HG03060 (cell line): ENCODE measurements at regions not wholly inside any gene's neighbourhood (a gene's known extent, or its start where the extent isn't known, plus 50 kb on each side); places are given as distances from the start of the nearest gene placed in this dataset.

Source experiments
- ATAC-seq: cut with Tn5 transposase; IDR thresholded peaks from one replicate; pipeline ENCODE4 v1.9.1; 2021; ENCODE audit warnings: low read depth, moderate number of reproducible peaks; ENCODE audit not compliant: unreplicated experiment

DNA sequence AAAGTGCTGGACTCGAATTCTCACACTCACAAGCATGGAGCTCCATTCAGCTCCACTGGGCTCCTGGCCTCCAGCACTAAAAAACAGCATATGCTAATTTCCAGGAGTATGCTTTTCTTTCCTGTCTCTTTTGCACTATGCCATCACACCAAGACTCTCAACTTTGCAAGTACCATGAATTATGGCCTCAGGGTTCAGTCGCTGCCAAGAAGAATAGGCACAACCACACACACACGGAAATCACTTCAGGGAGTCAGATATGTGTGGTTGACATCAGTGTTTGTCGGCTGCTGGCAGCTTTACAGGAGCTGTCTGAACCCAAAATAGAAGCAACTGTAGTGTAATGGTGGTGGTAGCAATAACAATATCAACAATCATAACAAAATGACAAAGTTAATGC, 305.0 kb upstream of the SLCO3A1 start:
- no peak for ATAC-seq

DNA sequence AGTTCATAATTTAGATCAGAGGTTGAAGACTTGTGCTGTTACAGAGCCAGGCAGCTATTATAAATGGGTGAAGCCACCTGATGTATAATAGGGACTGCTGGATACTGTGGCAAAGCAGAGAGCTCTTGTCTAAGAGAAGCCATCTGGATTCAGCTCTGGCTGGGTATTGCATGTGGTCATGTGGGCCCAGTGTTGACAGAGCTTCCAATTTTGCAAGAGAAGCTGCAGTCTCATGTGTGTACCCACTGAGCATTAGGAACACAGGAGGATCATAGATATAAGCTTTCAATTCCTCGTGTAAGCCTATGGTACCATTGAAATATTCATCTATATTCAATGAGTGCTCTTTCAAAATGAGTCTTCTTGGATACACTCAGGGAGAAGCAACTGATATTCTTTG, 303.9 kb upstream of the SLCO3A1 start:
- ATAC-seq = no peak

DNA sequence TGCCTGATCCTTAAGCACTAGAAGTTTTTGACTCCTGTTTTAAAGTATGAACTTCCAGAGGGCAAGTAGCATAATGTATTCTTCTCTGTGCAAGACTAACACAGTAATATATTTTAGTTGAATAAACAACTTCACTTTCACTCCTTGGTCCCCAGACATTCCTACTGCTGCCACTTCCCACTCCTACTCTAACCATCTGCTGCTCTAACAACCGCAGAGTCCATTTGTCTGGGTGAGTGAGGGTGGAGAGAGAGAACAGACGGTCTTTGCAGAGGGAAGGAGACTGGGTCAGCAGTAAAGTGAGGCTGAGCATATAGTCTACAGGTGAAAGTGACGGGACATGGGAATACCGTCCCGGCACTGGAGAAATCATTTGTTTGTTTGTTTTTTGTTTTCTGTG, 301.0 kb upstream of the SLCO3A1 start:
- no peak for ATAC-seq

DNA sequence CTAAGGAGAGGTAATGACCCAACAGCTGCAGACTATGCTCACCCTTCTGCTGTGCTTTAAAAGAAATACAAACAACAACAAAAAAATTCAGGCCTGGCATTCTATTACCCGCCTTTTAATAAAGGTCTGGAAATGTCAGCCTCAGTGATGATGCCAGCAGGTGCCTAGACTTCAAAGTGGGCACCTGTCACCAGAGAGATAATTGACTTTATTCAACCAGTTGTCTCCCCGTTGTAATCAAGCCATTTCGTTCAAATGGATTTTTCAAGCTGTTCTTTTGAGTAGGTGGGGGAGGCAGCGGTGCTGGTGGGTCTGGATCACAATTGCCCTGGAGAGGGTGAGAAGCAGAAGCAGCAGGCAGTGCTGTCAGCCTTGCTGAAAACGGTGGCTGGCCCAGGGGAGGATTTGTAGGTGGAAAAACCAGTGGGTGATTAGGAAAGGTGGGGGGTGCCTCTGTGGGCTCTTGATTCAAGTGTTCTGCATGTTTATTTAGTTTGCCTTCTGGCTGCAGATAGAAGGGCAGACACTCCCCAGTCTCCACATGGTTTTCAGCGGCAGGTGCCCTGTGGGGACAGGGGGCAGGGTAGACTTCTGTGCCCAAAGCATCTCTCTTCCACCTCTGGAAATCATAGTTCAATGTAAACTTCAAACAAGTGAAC, 300.2 kb upstream of the SLCO3A1 start:
- ATAC-seq = no peak

DNA sequence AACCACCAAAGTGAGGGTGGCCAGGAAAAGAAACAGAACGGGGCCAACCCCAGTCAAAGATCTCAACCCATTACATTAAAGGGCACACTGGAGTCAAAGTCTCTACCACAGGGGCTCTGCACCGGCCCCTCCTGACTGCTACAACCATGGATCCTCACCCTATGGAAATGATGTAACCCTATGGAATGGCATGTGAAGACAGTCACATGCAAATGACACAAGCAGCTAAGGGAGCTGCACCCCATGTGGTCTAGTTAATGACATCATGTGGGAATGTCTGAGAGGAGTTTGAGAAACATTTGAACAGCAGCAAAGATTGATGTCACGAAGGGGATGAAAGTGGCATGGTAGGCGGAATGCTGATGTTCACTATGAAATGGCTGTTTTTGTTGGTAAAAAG, 298.2 kb upstream of the SLCO3A1 start:
- no peak for ATAC-seq

DNA sequence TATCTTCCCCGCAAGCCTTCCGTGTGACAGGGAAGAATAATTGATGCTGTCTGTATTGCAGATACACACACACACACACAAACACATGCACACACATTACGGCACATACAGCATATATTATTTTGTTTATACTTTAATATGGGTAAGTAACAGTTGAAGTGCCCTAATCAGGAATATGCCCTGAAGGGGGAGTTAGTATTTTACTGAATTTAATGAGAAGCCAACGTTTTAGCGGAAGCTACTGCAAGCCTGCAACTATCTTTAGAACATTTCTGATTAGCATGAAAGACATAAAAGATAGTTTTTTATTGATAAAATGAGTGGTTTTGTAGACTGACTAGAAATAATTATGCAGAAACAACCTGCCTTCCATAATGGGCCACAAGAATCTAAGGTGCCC, 296.6 kb upstream of the SLCO3A1 start:
- no peak for ATAC-seq

DNA sequence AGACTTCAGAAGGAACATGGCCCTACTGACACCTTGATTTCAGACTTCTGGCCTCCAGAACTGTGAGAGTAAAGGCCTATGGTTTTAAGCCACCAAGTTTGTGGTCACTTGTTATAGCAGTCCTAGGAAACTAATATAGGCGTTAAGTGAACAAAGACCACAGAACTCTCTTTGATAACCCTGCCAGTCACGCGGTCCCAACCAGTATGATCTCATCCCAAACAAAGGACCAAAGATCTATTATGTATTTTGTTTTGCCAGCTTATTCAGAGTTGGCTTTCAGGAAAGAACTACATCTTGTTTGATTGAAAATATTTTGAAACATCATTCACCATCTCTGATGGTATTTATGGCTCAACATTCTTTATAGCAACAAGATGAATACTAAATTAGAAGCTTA, 294.4 kb upstream of the SLCO3A1 start:
- ATAC-seq = no peak

DNA sequence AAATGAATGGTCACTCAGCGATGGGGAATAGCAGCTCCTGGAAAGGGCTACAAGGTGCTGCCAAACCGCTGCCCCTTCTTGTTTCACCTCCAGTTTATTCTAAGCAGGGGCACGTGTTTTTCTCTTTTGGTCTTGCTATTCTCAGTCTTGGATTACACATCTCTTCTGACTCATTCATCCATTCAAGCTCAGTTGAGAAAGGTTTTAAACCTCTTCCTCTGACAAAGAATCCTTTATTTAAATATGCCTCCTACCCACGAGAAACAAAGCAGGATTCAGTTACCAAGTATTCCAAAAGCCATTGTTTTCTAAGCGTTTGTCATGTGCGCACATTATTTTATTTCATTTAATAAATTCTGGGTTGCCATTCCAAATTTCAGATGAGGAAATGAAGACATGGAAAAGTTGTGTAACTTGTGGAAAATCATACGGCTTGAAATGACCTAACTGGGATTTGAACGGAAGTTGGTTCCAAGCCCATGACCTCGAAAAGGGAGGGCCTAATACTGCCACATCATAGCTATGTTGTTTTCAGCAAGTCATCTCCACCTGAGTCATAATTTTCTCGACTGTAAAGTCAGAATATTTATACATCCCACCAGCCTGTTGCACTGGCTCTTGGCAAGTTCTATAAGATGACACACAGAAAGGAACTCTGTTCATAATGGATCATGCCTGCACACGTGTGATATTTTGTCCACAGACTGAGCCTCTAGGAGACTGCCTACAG, 292.0 kb upstream of the SLCO3A1 start:
- ATAC-seq = no peak

DNA sequence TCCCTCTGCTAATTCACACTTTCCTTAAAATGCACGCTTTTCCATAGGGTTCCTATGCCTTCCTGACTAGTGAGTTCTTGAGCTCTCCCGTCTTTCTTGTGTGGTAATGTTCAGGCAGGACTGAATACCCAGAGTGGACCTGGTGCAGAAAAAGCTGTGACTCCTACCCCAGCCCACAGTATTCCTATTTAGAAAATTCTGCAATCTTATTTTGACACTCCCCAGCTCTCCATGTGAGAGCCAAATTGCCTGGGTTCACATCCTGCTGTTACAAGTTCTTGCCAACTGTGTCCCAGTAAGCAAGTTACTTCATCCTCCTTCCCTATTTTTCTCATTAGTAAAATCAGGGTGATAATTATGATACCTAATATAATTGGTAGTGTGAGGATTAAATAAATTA, 290.8 kb upstream of the SLCO3A1 start:
- ATAC-seq = no peak

DNA sequence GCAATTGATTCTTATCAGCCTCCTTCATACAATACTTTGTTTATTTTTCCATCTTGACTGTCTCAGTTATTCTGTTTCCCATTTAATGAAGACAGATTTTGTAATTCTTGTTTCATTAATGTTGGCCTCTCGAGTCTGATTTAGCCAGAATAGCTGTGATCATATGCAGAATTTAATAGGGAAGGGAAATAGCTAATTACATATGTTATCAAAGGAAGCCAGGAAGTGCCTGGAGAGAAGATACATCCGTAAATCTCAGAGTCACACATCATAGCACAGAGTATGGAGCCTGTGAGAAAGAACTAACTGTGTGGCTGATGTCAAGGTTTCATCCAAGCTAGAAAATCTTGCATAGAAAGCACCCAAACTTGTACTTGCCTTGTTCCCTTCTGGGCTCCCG, 288.9 kb upstream of the SLCO3A1 start:
- ATAC-seq = no peak

DNA sequence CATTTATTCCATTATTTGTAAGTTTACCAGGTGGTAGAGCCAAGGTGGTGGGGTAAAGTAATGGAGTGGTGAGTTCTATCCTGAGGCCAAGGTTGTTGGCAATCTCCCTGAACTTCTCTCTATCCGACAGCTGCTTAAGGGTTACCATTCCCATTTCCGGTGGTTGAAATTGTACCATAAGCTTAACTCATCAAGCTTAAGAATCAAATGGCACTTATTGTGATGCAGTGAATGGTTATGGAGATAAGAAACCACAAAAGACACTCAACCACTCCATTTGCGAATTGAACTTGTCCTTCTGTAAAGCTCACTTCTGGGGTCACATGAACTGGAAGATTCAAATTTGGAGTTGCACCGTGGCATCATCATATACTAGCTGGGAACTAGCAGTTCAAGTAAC, 287.4 kb upstream of the SLCO3A1 start:
- no peak for ATAC-seq

DNA sequence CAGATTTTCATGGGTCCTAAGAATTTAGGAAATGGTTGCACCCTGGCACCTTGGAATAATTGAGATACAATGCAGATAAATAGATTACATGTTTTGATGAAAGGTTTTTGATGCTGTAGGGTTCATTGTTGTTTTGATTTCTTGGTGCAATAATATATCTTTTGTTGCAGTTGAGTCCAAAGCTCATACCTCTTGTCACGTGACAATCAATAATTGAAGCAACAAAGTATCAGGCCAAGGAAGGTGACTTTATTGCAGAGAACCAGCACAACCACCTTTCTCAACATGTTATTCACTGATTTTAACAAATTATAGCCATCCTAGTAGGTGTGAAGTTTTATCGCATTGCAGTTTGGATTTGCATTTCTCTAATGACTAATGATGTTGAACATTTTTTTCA, 285.5 kb upstream of the SLCO3A1 start:
- no peak for ATAC-seq

DNA sequence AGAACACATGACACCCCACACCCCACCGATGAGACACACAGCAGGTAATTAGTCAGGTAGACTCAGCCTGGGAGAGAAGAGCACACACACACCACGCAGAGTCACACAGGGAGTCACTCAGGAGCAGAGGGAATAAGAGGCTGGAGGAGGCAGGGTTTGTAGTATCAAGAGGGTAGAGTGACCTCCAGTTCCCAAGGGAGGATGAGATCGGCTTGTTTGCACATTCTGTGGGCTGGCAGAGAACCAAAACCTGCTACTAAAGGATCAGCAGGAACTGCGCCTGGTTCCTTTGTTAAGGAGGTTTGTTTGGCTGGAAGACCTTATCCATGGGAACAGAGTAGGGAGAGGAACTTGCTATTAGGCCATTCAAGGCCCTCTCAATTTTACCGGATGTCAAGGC, 281.4 kb upstream of the SLCO3A1 start:
- no peak for ATAC-seq

DNA sequence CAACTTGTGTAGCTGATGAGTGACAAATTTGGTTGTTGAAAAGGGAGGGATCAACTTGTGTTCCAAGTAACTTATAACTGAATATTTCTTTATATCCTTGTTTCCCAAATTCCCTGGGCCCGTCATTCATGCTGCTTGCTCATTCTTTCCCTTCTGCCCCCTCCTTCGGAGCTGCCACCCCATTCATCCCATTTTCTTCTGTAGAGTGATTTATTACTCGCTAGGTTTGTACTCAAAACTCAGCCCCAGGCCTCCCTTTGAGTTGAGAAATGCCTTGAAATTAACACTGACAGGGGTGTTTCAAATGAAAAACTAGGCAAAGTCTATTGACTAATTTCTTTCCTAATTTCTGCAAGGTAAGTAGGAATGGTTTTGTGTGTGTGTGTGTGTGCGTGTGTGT, 277.4 kb upstream of the SLCO3A1 start:
- ATAC-seq = no peak

DNA sequence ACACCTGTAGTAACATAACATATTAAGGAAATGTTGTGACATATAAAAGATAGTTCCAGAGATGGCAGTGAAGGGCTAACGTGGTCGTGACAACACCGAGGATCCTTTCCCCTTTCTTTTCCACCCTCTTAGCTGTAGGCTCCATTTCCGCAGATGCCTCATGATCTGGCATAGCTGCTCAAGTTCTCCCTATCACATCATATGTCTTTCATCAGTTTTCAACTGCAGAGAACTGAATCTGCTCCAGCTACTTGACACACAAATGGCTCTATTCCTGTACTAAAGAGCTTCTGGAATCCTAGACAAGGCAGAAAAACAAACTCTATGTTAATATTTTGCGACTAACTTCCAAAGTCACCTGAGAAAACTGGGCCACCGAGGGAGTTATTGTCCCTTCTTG, 275.0 kb upstream of the SLCO3A1 start:
- ATAC-seq = no peak

DNA sequence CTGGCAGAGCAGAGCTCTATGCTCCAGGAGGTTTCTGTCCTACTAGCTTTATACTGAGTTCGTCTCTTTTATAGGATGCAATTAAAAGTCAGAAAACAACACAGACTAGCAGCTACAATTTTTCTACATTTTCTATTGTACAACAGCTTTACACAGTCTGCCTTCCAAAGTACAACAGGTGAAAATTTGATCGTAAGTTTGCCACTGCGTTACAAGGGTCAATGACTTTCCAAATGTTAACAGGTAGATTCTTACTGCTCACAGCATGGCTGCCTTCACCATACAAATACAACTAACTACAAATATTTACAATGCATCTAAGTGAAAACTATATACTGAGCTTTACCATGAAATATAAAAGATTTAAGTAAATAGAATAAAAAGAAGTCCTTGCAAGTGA, 268.6 kb upstream of the SLCO3A1 start:
- no peak for ATAC-seq

DNA sequence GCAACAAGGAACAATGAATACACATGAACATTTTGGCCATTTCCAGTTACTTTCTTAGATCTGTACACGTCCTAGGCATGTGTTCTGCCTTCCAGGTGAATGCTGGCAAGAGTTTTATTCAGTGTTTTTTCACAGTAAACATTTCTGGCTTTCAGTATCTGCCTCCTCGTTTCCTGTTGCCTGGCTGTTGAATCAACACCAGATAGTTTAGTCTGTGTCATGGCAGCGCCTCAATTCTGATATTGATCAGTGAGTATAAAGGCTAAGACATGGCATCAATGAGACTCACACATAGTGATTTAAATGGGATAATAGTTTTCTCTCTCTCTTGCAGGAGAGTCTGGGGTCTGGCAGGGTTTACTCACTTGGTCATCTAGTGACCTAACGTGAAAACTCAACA, 266.9 kb upstream of the SLCO3A1 start:
- no peak for ATAC-seq

DNA sequence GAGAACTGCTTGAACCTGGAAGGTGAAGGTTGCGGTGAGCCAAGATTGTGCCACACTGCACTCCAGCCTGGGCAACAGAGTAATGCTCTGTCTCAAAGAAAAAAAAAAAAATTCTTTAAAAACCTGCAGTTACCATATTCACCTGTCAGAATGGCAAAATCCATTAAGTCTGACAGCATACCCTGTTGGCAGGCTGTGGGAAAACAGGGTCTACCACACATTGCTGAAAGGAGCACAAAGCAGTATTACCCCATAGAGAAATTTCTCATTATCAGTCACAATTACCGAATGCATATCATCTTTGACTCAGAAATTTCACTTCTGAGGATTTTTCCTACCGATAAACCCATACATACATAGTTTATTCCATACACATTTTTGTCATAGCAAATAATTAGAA, 264.1 kb upstream of the SLCO3A1 start:
- no peak for ATAC-seq

DNA sequence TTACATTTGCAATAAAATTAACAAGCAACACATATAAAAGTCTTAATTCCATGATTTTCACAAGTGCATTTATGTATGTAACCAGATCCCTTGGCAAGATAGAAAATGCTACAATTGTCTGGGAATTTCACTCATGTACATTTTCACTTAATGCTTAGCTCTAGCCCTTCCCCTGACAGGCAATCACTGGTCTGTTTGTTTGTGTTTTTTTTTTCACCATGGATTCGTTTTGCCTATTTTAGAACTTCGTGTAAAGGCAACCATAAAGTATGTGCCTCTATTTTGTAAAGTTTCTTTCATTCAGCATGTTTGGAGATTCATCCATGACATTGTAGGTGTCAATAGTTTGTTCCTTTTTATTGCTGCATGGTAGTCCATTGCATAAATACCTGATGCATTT, 260.9 kb upstream of the SLCO3A1 start:
- no peak for ATAC-seq

DNA sequence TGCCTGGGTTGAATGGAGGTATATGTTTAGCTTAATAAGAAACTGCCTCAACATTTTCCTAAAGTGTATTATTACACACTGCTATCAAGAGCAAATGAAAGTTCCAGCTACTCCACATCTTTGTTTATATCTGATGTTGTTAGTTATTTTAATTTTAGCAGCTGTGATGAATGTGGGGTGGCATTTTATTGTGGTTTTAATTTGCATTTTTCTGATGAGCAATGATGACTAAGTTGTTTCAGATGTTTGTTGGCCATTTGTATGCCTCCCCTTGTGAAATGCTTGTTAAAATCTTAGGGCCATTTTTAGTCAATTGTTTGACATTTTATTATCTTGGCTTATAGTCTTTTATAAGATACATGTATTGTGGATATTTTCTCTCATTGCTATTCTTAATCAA, 260.4 kb upstream of the SLCO3A1 start:
- no peak for ATAC-seq

DNA sequence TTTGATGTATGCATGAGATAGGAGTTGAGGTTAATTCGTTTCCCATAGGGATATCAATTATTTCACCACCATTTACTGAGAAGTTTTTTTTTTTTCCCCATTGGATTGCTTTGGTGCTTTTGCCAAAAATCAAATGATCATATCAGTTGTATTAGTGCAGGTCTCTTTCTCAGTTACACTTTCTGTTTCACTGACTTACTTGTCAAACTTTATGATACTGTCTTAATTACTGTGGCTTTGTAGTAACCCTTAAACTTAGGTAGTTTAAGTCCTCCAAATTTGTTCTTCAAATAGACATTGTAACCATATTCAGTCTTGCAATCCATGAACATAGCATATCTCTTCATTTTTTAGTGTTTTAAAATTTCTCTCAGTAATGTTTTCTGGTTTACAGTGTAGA, 259.9 kb upstream of the SLCO3A1 start:
- ATAC-seq = no peak

DNA sequence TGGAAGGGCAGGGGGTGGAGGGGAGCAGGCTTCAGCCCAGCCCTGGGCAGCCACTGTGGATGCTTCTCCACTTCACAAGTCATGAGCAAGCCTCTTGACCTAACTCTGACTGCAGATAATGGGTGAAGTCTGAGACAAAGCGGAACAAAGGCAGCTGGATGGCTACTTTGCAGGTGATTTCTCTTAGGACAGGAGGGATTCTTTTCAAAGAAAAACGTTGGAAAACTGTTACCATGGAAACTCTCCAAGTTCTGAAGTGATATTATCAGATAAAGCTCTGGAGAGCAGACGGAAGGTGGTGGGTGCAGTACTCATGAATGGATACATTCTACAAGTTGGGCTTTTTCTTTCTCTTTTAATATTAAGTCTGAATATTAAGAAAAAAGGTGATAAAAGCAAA, 254.2 kb upstream of the SLCO3A1 start:
- ATAC-seq = no peak
